ENCODE measurements at regions not wholly inside any gene's neighbourhood (a gene's known extent, or its start where the extent isn't known, plus 50 kb on each side); places are given as distances from the start of the nearest gene placed in this dataset.
"Not testable (repeated sequence)": the region's sequence is repeated elsewhere in the genome, so short reads cannot be mapped to it uniquely, and the experiment has no call there.

GRCh38 chr1:59188413-59189213 is 108.3 kb upstream of the FGGY start:
- no peak for DNase-seq

GRCh38 chr1:59193443-59194093 is 103.3 kb upstream of the FGGY start:
- DNase-seq: peak; percentile 29

GRCh38 chr1:59194621-59195020 is 102.3 kb upstream of the FGGY start:
- no peak for DNase-seq

GRCh38 chr1:59195151-59195550 is 101.7 kb upstream of the FGGY start:
- no peak for DNase-seq

GRCh38 chr1:59198564-59198963 is 98.3 kb upstream of the FGGY start:
- DNase-seq: peak; percentile 87

GRCh38 chr1:59199147-59199546 is 97.7 kb upstream of the FGGY start:
- DNase-seq: no peak

- DNase-seq: peak; percentile 27
These were observed 97.0 kb upstream of the FGGY start for GRCh38 chr1:59199719-59200376.

- DNase-seq: no peak
These were observed 95.6 kb upstream of the FGGY start for GRCh38 chr1:59201341-59201740.

- no peak for DNase-seq
These were observed 94.4 kb upstream of the FGGY start for GRCh38 chr1:59202455-59202854.

- no peak for DNase-seq
These were observed 92.9 kb upstream of the FGGY start for GRCh38 chr1:59204001-59204400.

GRCh38 chr1:59206616-59207015 is 90.3 kb upstream of the FGGY start:
- not testable (repeated sequence) for DNase-seq

- DNase-seq: not testable (repeated sequence)
These were observed 86.5 kb upstream of the FGGY start for GRCh38 chr1:59210430-59210829.

GRCh38 chr1:59212706-59213105 is 84.2 kb upstream of the FGGY start:
- no peak for DNase-seq

GRCh38 chr1:59214248-59215208 is 82.4 kb upstream of the FGGY start:
- peak; percentile 92 for DNase-seq

GRCh38 chr1:59215766-59216291 is 81.1 kb upstream of the FGGY start:
- DNase-seq: no peak

- not testable (repeated sequence) for DNase-seq
These were observed 79.5 kb upstream of the FGGY start for GRCh38 chr1:59217439-59217838.

- DNase-seq: no peak
These were observed 78.2 kb upstream of the FGGY start for GRCh38 chr1:59218521-59219236.

GRCh38 chr1:59219916-59220315 is 77.0 kb upstream of the FGGY start:
- no peak for DNase-seq

GRCh38 chr1:59220356-59220755 is 76.5 kb upstream of the FGGY start:
- DNase-seq: peak; percentile 18

GRCh38 chr1:59223198-59223597 is 73.7 kb upstream of the FGGY start:
- DNase-seq: no peak

GRCh38 chr1:59223989-59224634 is 72.8 kb upstream of the FGGY start:
- no peak for DNase-seq

Data from NCI-H69 (cell line).